HepG2 (cell line): ENCODE measurements at regions not wholly inside any gene's neighbourhood (a gene's known extent, or its start where the extent isn't known, plus 50 kb on each side); places are given as distances from the start of the nearest gene placed in this dataset.
"Not testable (repeated sequence)": the region's sequence is repeated elsewhere in the genome, so short reads cannot be mapped to it uniquely, and the experiment has no call there.

Experiments used
- POLR2A ChIP-seq, 2 experiments: IDR thresholded peaks; 2 replicates each; pipeline ENCODE4 v1.6.1; 2011; ENCODE audit warnings: low read depth in 2 of 2, low read length in 2 of 2, mild to moderate bottlenecking in 1 of 2, moderate library complexity in 1 of 2; ENCODE audit not compliant: insufficient read depth in 1 of 2
- SMC3 ChIP-seq: IDR thresholded peaks from 2 replicates; pipeline ENCODE4 v1.6.1; 2011; ENCODE audit warnings: low read length, improper control_type of control experiment
- TBX3 ChIP-seq: fragments of 450-650 bp; IDR thresholded peaks from 2 replicates; pipeline ENCODE4 v1.6.1; 2017; ENCODE audit warnings: antibody characterized with exemption, mild to moderate bottlenecking, inconsistent platforms, borderline replicate concordance
- ZNF710 ChIP-seq: sonication (generic); formaldehyde crosslinking; IDR thresholded peaks from 2 replicates; pipeline ENCODE4 v1.5.0; 2020; ENCODE audit warnings: mild to moderate bottlenecking, missing genetic modification reagents, borderline replicate concordance
- TF ChIP-seq, protein P1 (sequence below), 2 experiments: fragments of 450-650 bp in 1 of 2; sonication (generic) in 1 of 2; formaldehyde crosslinking; IDR thresholded peaks; 2 replicates each; pipeline versions ENCODE4 v1.5.0 to v1.8.0; 2020 to 2022; ENCODE audit warnings: mild to moderate bottlenecking in 1 of 2, missing genetic modification reagents in 1 of 2

DNA sequence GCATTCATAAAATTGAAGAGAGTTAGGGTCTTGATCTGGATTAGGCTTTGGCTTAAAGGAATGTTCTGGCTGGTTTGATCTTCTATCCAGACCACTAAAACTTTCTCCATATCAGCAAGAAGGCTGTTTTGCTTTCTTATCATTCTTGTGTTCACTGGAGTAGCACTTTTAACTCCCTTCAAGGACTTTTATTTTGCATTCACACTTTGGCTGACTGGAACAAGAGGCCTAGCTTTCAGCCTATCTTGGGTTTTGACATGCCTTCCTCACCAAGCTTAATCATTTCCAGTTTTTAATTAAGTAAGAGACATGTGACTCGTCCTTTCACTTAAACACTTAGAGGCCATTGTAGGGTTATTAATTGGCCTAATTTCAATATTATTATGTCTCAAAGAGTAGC, 190.3 kb downstream of the RAB11FIP2 start:
- TF ChIP-seq SMC3; TBX3; ZNF710 (CRISPR knock-in tag); POLR2A (IDR thresholded peaks at IDR 0.05; ENCODE audit: insufficient read depth in 1 of 2, low read depth in 2 of 2, low read length in 2 of 2): not testable (repeated sequence)
- TF ChIP-seq, protein P1, sequence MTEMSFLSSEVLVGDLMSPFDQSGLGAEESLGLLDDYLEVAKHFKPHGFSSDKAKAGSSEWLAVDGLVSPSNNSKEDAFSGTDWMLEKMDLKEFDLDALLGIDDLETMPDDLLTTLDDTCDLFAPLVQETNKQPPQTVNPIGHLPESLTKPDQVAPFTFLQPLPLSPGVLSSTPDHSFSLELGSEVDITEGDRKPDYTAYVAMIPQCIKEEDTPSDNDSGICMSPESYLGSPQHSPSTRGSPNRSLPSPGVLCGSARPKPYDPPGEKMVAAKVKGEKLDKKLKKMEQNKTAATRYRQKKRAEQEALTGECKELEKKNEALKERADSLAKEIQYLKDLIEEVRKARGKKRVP (CRISPR knock-in tag; IDR thresholded peaks at IDR 0.05): not testable (repeated sequence)
